ENCODE measurements at regions not wholly inside any gene's neighbourhood (a gene's known extent, or its start where the extent isn't known, plus 50 kb on each side); places are given as distances from the start of the nearest gene placed in this dataset.
"Not testable (repeated sequence)": the region's sequence is repeated elsewhere in the genome, so short reads cannot be mapped to it uniquely, and the experiment has no call there.

- ATAC-seq, result no peak
- Histone ChIP-seq H3K4me3 (no peak overlapping the region), H3K36me3 (no peaks in the 10 kb centered on the region), H3K4me1 (no peaks in the 10 kb centered on the region), H3K9me3 (peaks cover 0 to 8% (median 0%) of the 10 kb centered on the region in 3 donors), H3K27ac (no peak overlapping the region), H3K27me3 (no peaks in the 10 kb centered on the region)
- 62 to 83% methylated on average over 1 of the region's 1 CpG for WGBS, 2 donors (ENCODE audit: low coverage in 1 of 2)
- TF ChIP-seq EP300 (IDR thresholded peaks at IDR 0.05), result no peak
- no peak for TF ChIP-seq POLR2AphosphoS5 (IDR thresholded peaks at IDR 0.05)
- TF ChIP-seq CTCF (IDR thresholded peaks at IDR 0.05), result no peak
- TF ChIP-seq POLR2A (IDR thresholded peaks at IDR 0.05), result no peak
These were observed 122.7 kb downstream of the OTOL1 start for GRCh38 chr3:161619351-161619750.

GRCh38 chr3:161630794-161631193 is 134.2 kb downstream of the OTOL1 start:
- WGBS, 2 donors (ENCODE audit: low coverage in 1 of 2), result 41 to 64% methylated on average over 1 to 2 of the region's 2 CpGs
- TF ChIP-seq EP300 (IDR thresholded peaks at IDR 0.05) (no peak), CTCF (IDR thresholded peaks at IDR 0.05) (no peak), POLR2AphosphoS5 (IDR thresholded peaks at IDR 0.05) (no peak), POLR2A (IDR thresholded peaks at IDR 0.05) (no peak)
- no peak for ATAC-seq

GRCh38 chr3:161631536-161631935 is 134.9 kb downstream of the OTOL1 start:
- no peak for TF ChIP-seq POLR2AphosphoS5 (IDR thresholded peaks at IDR 0.05)
- TF ChIP-seq CTCF (IDR thresholded peaks at IDR 0.05), result no peak
- no peak for TF ChIP-seq EP300 (IDR thresholded peaks at IDR 0.05)
- no peak for TF ChIP-seq POLR2A (IDR thresholded peaks at IDR 0.05)
- Histone ChIP-seq H3K9me3 (peaks cover 0 to 10% (median 0%) of the 10 kb centered on the region in 3 donors), H3K4me1 (no peaks in the 10 kb centered on the region), H3K4me3 (no peak overlapping the region), H3K27me3 (no peaks in the 10 kb centered on the region), H3K27ac (no peak overlapping the region), H3K36me3 (no peaks in the 10 kb centered on the region)
- ATAC-seq, result no peak

More at GRCh38 chr3:161630794-161631193, 134.2 kb downstream of the OTOL1 start:
- no peaks in the 10 kb centered on the region for H3K27me3 ChIP-seq
- H3K4me1 ChIP-seq, result no peaks in the 10 kb centered on the region
- H3K9me3 ChIP-seq, result peaks cover 0 to 10% (median 0%) of the 10 kb centered on the region in 3 donors
- no peak overlapping the region for H3K27ac ChIP-seq
- H3K4me3 ChIP-seq, result no peak overlapping the region
- H3K36me3 ChIP-seq, result no peaks in the 10 kb centered on the region

- H3K27ac ChIP-seq, result no peak overlapping the region
- no peak for TF ChIP-seq POLR2AphosphoS5 (IDR thresholded peaks at IDR 0.05)
- TF ChIP-seq CTCF (IDR thresholded peaks at IDR 0.05), result no peak
- no peak for TF ChIP-seq POLR2A (IDR thresholded peaks at IDR 0.05)
- TF ChIP-seq EP300 (IDR thresholded peaks at IDR 0.05), result no peak
- no peak overlapping the region for H3K4me3 ChIP-seq
- no peaks in the 10 kb centered on the region for H3K4me1 ChIP-seq
- ATAC-seq, result no peak
- WGBS, 2 donors (ENCODE audit: low coverage in 1 of 2), result 17 to 38% methylated on average over 1 to 2 of the region's 2 CpGs
- H3K27me3 ChIP-seq, result no peaks in the 10 kb centered on the region
- no peaks in the 10 kb centered on the region for H3K36me3 ChIP-seq
- H3K9me3 ChIP-seq, result no peaks in the 10 kb centered on the region
These were observed 141.0 kb downstream of the OTOL1 start for GRCh38 chr3:161637559-161637958.

GRCh38 chr3:161639095-161639494 is 142.5 kb downstream of the OTOL1 start:
- H3K27me3 ChIP-seq, ATAC-seq, H3K4me1 ChIP-seq, H3K27ac ChIP-seq, H3K9me3 ChIP-seq, H3K36me3 ChIP-seq, H3K4me3 ChIP-seq: not testable (repeated sequence)
- 35 to 53% methylated on average over 5 of the region's 5 CpGs for WGBS, 2 donors (ENCODE audit: low coverage in 1 of 2)

Measured in gastroesophageal sphincter (tissue), 4 donors.